HG02571 (cell line): ENCODE measurements at regions not wholly inside any gene's neighbourhood (a gene's known extent, or its start where the extent isn't known, plus 50 kb on each side); places are given as distances from the start of the nearest gene placed in this dataset.

Experiments
- ATAC-seq: cut with Tn5 transposase; IDR thresholded peaks from one replicate; pipeline ENCODE4 v1.9.1; 2021; ENCODE audit warnings: mild to moderate bottlenecking, moderate library complexity; ENCODE audit not compliant: unreplicated experiment

GRCh38 chr5:74301576-74301975 is 339.0 kb downstream of the ENC1 start:
- ATAC-seq = no peak

GRCh38 chr5:74300808-74301389 is 339.6 kb downstream of the ENC1 start:
- no peak for ATAC-seq

GRCh38 chr5:74299833-74300232 is 340.7 kb downstream of the ENC1 start:
- ATAC-seq = no peak

GRCh38 chr5:74296685-74297408 is 343.7 kb downstream of the ENC1 start:
- no peak for ATAC-seq

GRCh38 chr5:74295676-74296075 is 344.9 kb downstream of the ENC1 start:
- no peak for ATAC-seq

GRCh38 chr5:74295141-74295540 is 345.4 kb downstream of the ENC1 start:
- no peak for ATAC-seq

- peak; percentile 55 for ATAC-seq
Measured at GRCh38 chr5:74294231-74294705, 346.3 kb downstream of the ENC1 start.

GRCh38 chr5:74293182-74293581 is 347.3 kb downstream of the ENC1 start:
- ATAC-seq = no peak

- no peak for ATAC-seq
Measured at GRCh38 chr5:74290634-74291241, 349.8 kb downstream of the ENC1 start.

GRCh38 chr5:74289691-74290090 is 350.8 kb downstream of the ENC1 start:
- ATAC-seq = no peak

- no peak for ATAC-seq
Measured at GRCh38 chr5:74289238-74289637, 351.3 kb downstream of the ENC1 start.

GRCh38 chr5:74288448-74289108 is 351.9 kb downstream of the ENC1 start:
- ATAC-seq = no peak

- ATAC-seq = no peak
Measured at GRCh38 chr5:74288038-74288437, 352.5 kb downstream of the ENC1 start.

GRCh38 chr5:74286734-74287695 is 353.5 kb downstream of the ENC1 start:
- ATAC-seq = no peak

- no peak for ATAC-seq
Measured at GRCh38 chr5:74285675-74286280, 354.8 kb downstream of the ENC1 start.

GRCh38 chr5:74282490-74282889 is 358.0 kb downstream of the ENC1 start:
- no peak for ATAC-seq

GRCh38 chr5:74281166-74281565 is 359.4 kb downstream of the ENC1 start:
- ATAC-seq = no peak

- no peak for ATAC-seq
Measured at GRCh38 chr5:74280306-74280705, 360.2 kb downstream of the ENC1 start.

- no peak for ATAC-seq
Measured at GRCh38 chr5:74279244-74279643, 361.3 kb downstream of the ENC1 start.

GRCh38 chr5:74277418-74277817 is 363.1 kb downstream of the ENC1 start:
- no peak for ATAC-seq
